ENCODE measurements at regions not wholly inside any gene's neighbourhood (a gene's known extent, or its start where the extent isn't known, plus 50 kb on each side); places are given as distances from the start of the nearest gene placed in this dataset.

- TF ChIP-seq CTCF (IDR thresholded peaks at IDR 0.05): no peak
- H3K27ac ChIP-seq: no peak overlapping the region
- H3K4me1 ChIP-seq (ENCODE audit: control insufficient read depth in 1 of 2, insufficient read depth in 1 of 2, low read depth in 1 of 2, low read length in 1 of 2): no peaks in the 10 kb centered on the region
- H3K27me3 ChIP-seq: no peaks in the 10 kb centered on the region
- no peaks in the 10 kb centered on the region for H3K36me3 ChIP-seq
- no peaks in the 10 kb centered on the region for H3K9me3 ChIP-seq
- no peak overlapping the region for H3K4me3 ChIP-seq (ENCODE audit: low read depth in 1 of 2, low read length in 1 of 2)
These were observed 927.3 kb upstream of the ACVR2A start for GRCh38 chr2:146917431-146918042.

GRCh38 chr2:146916914-146917313, 927.9 kb upstream of the ACVR2A start:
- Histone ChIP-seq H3K27me3 (no peaks in the 10 kb centered on the region), H3K9me3 (no peaks in the 10 kb centered on the region), H3K4me3 (ENCODE audit: low read depth in 1 of 2, low read length in 1 of 2) (no peak overlapping the region), H3K27ac (no peak overlapping the region), H3K36me3 (no peaks in the 10 kb centered on the region), H3K4me1 (ENCODE audit: control insufficient read depth in 1 of 2, insufficient read depth in 1 of 2, low read depth in 1 of 2, low read length in 1 of 2) (no peaks in the 10 kb centered on the region)
- TF ChIP-seq CTCF (IDR thresholded peaks at IDR 0.05): no peak

GRCh38 chr2:146913476-146913875, 931.4 kb upstream of the ACVR2A start:
- TF ChIP-seq CTCF (IDR thresholded peaks at IDR 0.05): no peak
- Histone ChIP-seq H3K36me3 (no peaks in the 10 kb centered on the region), H3K4me3 (ENCODE audit: low read depth in 1 of 2, low read length in 1 of 2) (no peak overlapping the region)

GRCh38 chr2:146912536-146912935, 932.3 kb upstream of the ACVR2A start:
- Histone ChIP-seq H3K27me3 (no peaks in the 10 kb centered on the region), H3K9me3 (no peaks in the 10 kb centered on the region), H3K27ac (no peak overlapping the region), H3K4me1 (ENCODE audit: control insufficient read depth in 1 of 2, insufficient read depth in 1 of 2, low read depth in 1 of 2, low read length in 1 of 2) (no peaks in the 10 kb centered on the region), H3K36me3 (no peaks in the 10 kb centered on the region), H3K4me3 (ENCODE audit: low read depth in 1 of 2, low read length in 1 of 2) (no peak overlapping the region)
- TF ChIP-seq CTCF (IDR thresholded peaks at IDR 0.05): no peak

More at GRCh38 chr2:146913476-146913875, 931.4 kb upstream of the ACVR2A start:
- H3K9me3 ChIP-seq: no peaks in the 10 kb centered on the region
- H3K4me1 ChIP-seq (ENCODE audit: control insufficient read depth in 1 of 2, insufficient read depth in 1 of 2, low read depth in 1 of 2, low read length in 1 of 2): no peaks in the 10 kb centered on the region
- no peak overlapping the region for H3K27ac ChIP-seq
- no peaks in the 10 kb centered on the region for H3K27me3 ChIP-seq

- TF ChIP-seq CTCF (IDR thresholded peaks at IDR 0.05): no peak
- H3K4me3 ChIP-seq (ENCODE audit: low read depth in 1 of 2, low read length in 1 of 2): no peak overlapping the region
- no peaks in the 10 kb centered on the region for H3K27me3 ChIP-seq
- H3K4me1 ChIP-seq (ENCODE audit: control insufficient read depth in 1 of 2, insufficient read depth in 1 of 2, low read depth in 1 of 2, low read length in 1 of 2): no peaks in the 10 kb centered on the region
- H3K27ac ChIP-seq: no peak overlapping the region
- no peaks in the 10 kb centered on the region for H3K36me3 ChIP-seq
- H3K9me3 ChIP-seq: no peaks in the 10 kb centered on the region
These were observed 936.1 kb upstream of the ACVR2A start for GRCh38 chr2:146908776-146909175.

Measured in neutrophil (primary cell).